ENCODE measurements at regions not wholly inside any gene's neighbourhood (a gene's known extent, or its start where the extent isn't known, plus 50 kb on each side); places are given as distances from the start of the nearest gene placed in this dataset.

DNA sequence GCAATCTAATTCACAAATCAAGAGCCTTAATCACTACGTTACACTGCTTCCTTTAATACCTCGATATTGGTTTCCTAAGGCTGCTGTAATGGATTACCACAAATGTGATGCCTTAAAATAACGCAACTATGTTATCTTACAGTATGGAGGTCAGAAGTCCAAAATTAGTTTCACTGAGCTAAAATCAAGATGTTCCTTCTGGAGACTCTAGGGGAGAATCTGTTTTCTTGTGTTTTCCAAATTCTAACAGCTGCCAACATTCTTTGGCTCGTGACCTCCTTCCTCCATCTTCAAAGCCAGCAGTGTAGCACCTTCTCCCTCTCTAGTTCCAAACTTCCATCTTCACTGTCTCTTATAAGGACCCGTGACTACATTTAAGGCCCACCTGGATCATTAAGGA lies 335.0 kb upstream of the NFIA start:
- TF ChIP-seq, protein P1, sequence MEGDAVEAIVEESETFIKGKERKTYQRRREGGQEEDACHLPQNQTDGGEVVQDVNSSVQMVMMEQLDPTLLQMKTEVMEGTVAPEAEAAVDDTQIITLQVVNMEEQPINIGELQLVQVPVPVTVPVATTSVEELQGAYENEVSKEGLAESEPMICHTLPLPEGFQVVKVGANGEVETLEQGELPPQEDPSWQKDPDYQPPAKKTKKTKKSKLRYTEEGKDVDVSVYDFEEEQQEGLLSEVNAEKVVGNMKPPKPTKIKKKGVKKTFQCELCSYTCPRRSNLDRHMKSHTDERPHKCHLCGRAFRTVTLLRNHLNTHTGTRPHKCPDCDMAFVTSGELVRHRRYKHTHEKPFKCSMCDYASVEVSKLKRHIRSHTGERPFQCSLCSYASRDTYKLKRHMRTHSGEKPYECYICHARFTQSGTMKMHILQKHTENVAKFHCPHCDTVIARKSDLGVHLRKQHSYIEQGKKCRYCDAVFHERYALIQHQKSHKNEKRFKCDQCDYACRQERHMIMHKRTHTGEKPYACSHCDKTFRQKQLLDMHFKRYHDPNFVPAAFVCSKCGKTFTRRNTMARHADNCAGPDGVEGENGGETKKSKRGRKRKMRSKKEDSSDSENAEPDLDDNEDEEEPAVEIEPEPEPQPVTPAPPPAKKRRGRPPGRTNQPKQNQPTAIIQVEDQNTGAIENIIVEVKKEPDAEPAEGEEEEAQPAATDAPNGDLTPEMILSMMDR (conservative IDR thresholded peaks at IDR 0.05; ENCODE audit: control insufficient read depth, insufficient read depth, low read depth, low read length) = no peak
- no peak overlapping the region for H3K4me3 ChIP-seq (ENCODE audit: control insufficient read depth, low read depth, low read length)
- no peak for DNase-seq (ENCODE audit: low read depth)

DNA sequence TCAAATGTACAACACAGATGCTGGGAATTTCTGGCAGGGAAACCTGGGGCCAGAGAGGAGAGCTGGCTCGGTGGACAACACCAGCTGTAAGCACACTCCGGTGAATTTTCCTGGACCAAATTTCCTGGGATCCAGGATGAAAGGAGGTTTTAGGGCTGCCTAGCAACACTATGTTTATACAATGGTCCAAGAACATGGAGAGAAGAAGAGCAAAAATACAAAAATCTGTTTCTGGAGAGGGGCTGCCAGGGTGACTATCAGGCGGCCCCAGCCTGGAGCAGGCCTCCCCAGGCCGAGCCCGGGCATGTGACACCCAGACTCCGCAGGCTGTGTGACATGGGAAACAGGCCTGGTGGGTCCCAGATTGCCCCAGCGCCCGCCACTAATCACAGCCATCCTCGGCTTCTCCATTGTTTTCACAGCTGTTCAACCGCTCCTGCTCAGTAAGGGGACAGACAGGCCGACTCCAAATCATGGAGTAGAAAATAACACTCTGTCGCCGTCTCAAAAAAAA lies 336.0 kb upstream of the NFIA start:
- no peak for DNase-seq (ENCODE audit: low read depth)
- TF ChIP-seq, protein P1 (conservative IDR thresholded peaks at IDR 0.05; ENCODE audit: control insufficient read depth, insufficient read depth, low read depth, low read length) = no peak
- no peak overlapping the region for H3K4me3 ChIP-seq (ENCODE audit: control insufficient read depth, low read depth, low read length)

DNA sequence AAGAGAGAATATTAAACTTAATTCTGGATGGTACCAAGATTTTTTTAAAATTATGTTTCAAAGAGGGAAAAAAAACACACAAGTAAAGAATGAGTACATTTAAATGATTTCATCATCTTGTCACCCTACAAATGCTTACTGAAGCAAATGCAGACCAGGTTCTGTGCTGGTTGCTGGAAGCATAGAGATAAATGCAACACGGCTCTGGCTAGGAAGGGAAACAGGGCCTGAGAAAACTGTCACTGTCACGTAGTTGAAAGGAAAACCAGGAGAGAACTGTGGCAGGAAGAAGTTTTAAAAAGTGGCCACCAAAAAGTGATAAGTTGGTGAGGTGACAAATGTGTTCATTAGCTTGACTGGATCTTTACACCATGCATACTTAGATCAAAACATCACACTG lies 336.9 kb upstream of the NFIA start:
- H3K4me3 ChIP-seq (ENCODE audit: control insufficient read depth, low read depth, low read length) = no peak overlapping the region

DNA sequence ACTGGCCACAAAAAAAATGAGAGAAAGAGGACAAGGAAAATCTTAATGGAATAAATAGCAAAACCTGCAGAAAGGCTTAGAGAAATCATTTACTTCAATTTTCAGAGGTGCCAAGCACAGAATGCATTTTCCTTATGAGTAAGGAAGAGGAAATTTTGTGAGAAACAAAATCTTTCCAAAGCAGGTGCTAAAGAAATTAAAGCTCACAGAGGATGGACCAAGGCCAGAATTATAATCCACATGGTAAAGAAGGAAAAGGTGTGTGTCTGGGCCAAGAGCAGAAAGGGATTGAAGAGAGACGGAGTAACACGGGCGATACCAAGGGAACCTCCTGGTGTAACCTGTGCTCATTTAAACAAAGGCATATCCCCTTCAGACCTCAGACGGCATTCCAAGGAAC lies 340.0 kb upstream of the NFIA start:
- no peak for DNase-seq (ENCODE audit: low read depth)
- TF ChIP-seq, protein P1 (conservative IDR thresholded peaks at IDR 0.05; ENCODE audit: control insufficient read depth, insufficient read depth, low read depth, low read length) = no peak
- no peak overlapping the region for H3K4me3 ChIP-seq (ENCODE audit: control insufficient read depth, low read depth, low read length)

More for the DNA sequence above, 336.9 kb upstream of the NFIA start:
- TF ChIP-seq, protein P1 (conservative IDR thresholded peaks at IDR 0.05; ENCODE audit: control insufficient read depth, insufficient read depth, low read depth, low read length) = no peak
- no peak for DNase-seq (ENCODE audit: low read depth)

DNA sequence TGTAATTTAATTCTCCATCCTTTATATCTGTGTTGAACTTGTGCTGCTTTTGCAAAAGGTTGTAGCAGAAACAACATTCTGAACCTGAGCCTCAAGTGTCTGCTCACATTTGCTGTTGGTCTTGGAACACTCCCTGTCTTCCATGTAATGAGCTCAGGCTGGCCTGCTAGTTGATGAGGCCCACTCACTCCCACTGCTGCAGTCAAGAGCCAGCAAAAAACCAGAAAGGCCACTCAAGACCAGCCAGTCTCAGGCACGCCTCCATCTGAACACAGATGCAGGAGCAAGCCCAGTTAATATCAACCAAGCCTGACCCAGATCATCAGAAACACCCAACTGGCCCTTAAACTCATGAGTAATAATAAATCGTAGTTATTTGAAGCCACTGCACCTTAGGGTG lies 342.2 kb upstream of the NFIA start:
- TF ChIP-seq, protein P1 (conservative IDR thresholded peaks at IDR 0.05; ENCODE audit: control insufficient read depth, insufficient read depth, low read depth, low read length) = no peak
- H3K4me3 ChIP-seq (ENCODE audit: control insufficient read depth, low read depth, low read length) = no peak overlapping the region
- DNase-seq (ENCODE audit: low read depth) = no peak

DNA sequence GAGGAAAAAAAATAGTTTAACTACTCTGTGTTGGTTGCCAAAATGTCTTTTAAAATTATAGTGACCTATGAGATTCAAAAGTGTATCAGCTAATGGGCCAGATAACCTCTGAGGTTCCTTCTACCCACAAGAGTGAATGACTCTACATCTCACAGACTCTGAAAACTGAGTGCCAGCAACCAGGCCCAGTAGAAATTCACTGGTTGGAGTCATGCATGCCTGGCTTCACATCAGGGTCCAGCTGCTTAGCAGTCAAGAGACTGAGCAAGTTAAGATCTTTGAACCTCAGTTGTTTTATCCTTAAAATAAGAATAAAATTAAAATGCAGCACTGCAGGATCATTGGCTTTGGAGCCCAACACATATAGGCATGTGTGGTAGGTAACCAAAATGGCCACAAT lies 342.6 kb upstream of the NFIA start:
- TF ChIP-seq, protein P1 (conservative IDR thresholded peaks at IDR 0.05; ENCODE audit: control insufficient read depth, insufficient read depth, low read depth, low read length) = no peak
- H3K4me3 ChIP-seq (ENCODE audit: control insufficient read depth, low read depth, low read length) = no peak overlapping the region
- DNase-seq (ENCODE audit: low read depth) = no peak

DNA sequence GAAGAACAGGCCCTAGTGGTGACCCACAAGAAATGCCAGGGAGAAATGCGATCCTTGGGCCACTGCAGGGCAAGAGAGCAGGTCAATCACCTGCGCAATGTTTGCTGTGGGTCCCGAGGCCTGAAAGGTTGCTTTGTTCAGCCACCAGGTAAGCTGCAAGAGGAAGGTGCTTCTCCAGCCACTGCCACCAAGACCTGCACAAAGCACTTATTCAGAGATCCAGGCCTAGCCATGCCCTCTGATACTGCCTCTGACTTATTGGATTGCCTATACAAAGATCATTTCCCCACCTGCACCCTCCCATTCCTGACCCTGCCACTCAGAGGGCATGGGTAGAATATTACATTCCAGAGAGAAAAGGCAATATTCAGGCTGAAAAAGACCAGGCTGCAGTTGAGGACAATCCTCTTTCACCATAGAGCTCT lies 349.4 kb upstream of the NFIA start:
- TF ChIP-seq, protein P1 (conservative IDR thresholded peaks at IDR 0.05; ENCODE audit: control insufficient read depth, insufficient read depth, low read depth, low read length) = no peak
- no peak for DNase-seq (ENCODE audit: low read depth)
- H3K4me3 ChIP-seq (ENCODE audit: control insufficient read depth, low read depth, low read length) = no peak overlapping the region

Measured in fibroblast of mammary gland (primary cell).